Vagina (tissue), 2 donors: ENCODE measurements at regions not wholly inside any gene's neighbourhood (a gene's known extent, or its start where the extent isn't known, plus 50 kb on each side); places are given as distances from the start of the nearest gene placed in this dataset.

Source experiments
- DNase-seq, 2 donors: peaks; one replicate each; pipeline ENCODE4 v3.0.0-alpha.2; 2017; ENCODE audit errors: extremely low spot score in 2 of 2
- H3K27ac ChIP-seq: fragments of 200-600 bp; sonication (generic); one replicate; pipeline ENCODE4 v1.5.1; 2019
- H3K27me3 ChIP-seq: fragments of 200-600 bp; sonication (generic); one replicate; pipeline ENCODE4 v1.5.1; 2019
- H3K36me3 ChIP-seq, 2 donors: fragments of 200-600 bp; sonication (generic); one replicate each; pipeline ENCODE4 v1.5.1; 2017 to 2019
- H3K4me1 ChIP-seq: fragments of 200-600 bp; sonication (generic); one replicate; pipeline ENCODE4 v1.5.1; 2019
- H3K4me3 ChIP-seq, 2 donors: fragments of 200-600 bp; sonication (generic); 1 replicate in 1 of 2; 2 replicates in 1 of 2; pipeline ENCODE4 v1.5.1; 2016 to 2019
- H3K9me3 ChIP-seq: fragments of 200-600 bp; sonication (generic); one replicate; pipeline ENCODE4 v1.5.1; 2019
- CTCF ChIP-seq, 3 experiments: fragments of 450-650 bp in 2 of 3; fragments of 200-600 bp in 1 of 3; sonication (generic) in 1 of 3; IDR thresholded peaks; one replicate each; pipeline ENCODE4 v1.5.1; 2017 to 2019; ENCODE audit warnings: antibody characterized with exemption in 3 of 3, mild to moderate bottlenecking in 2 of 3, moderate library complexity in 2 of 3
- POLR2A ChIP-seq, 2 donors: fragments of 450-650 bp; IDR thresholded peaks; one replicate each; pipeline ENCODE4 v1.6.1; 2017; ENCODE audit warnings: antibody characterized with exemption in 2 of 2, mild to moderate bottlenecking in 2 of 2, moderate library complexity in 2 of 2
- POLR2AphosphoS5 ChIP-seq, 2 donors: sonication (generic); formaldehyde crosslinking; IDR thresholded peaks; one replicate each; pipeline ENCODE4 v1.9.0; 2017; ENCODE audit warnings: antibody characterized with exemption in 2 of 2, mild to moderate bottlenecking in 2 of 2, low read depth in 1 of 2; ENCODE audit not compliant: insufficient read depth in 1 of 2
- intact Hi-C: fragments of 100-400 bp; cut with DNase I; formaldehyde crosslinking; loops from one replicate; pipeline ENCODE4 v1.15.1; 2023

- no peaks in the 10 kb centered on the region for H3K9me3 ChIP-seq
- no peaks in the 10 kb centered on the region for H3K27me3 ChIP-seq
- TF ChIP-seq POLR2A (IDR thresholded peaks at IDR 0.05) (no peak), POLR2AphosphoS5 (IDR thresholded peaks at IDR 0.05; ENCODE audit: insufficient read depth in 1 of 2, low read depth in 1 of 2) (no peak), CTCF (IDR thresholded peaks at IDR 0.05) (no peak)
- no peaks in the 10 kb centered on the region for H3K36me3 ChIP-seq
- no peaks in the 10 kb centered on the region for H3K4me1 ChIP-seq
- no peak for DNase-seq
- no peak overlapping the region for H3K27ac ChIP-seq
- intact Hi-C loops = no loop called here
- H3K4me3 ChIP-seq = no peak overlapping the region
These were observed 423.3 kb downstream of the MZT1 start for GRCh38 chr13:72303941-72304746.

GRCh38 chr13:72296246-72296645 is 429.2 kb upstream of the DACH1 start:
- TF ChIP-seq POLR2AphosphoS5 (IDR thresholded peaks at IDR 0.05; ENCODE audit: insufficient read depth in 1 of 2, low read depth in 1 of 2) = no peak
- TF ChIP-seq POLR2A (IDR thresholded peaks at IDR 0.05) = no peak
- TF ChIP-seq CTCF (IDR thresholded peaks at IDR 0.05) = no peak
- H3K9me3 ChIP-seq = no peaks in the 10 kb centered on the region
- no peaks in the 10 kb centered on the region for H3K4me1 ChIP-seq
- intact Hi-C loops = no loop called here
- H3K27ac ChIP-seq = no peak overlapping the region
- H3K36me3 ChIP-seq = no peaks in the 10 kb centered on the region
- H3K27me3 ChIP-seq = no peaks in the 10 kb centered on the region
- no peak overlapping the region for H3K4me3 ChIP-seq
- no peak for DNase-seq

GRCh38 chr13:72295153-72295552 is 428.1 kb upstream of the DACH1 start:
- no peak overlapping the region for H3K27ac ChIP-seq
- no peak for DNase-seq
- TF ChIP-seq CTCF (IDR thresholded peaks at IDR 0.05) (no peak), POLR2AphosphoS5 (IDR thresholded peaks at IDR 0.05; ENCODE audit: insufficient read depth in 1 of 2, low read depth in 1 of 2) (no peak), POLR2A (IDR thresholded peaks at IDR 0.05) (no peak)
- intact Hi-C loops = no loop called here
- H3K4me1 ChIP-seq = no peaks in the 10 kb centered on the region
- no peak overlapping the region for H3K4me3 ChIP-seq
- H3K36me3 ChIP-seq = no peaks in the 10 kb centered on the region
- H3K27me3 ChIP-seq = no peaks in the 10 kb centered on the region
- H3K9me3 ChIP-seq = no peaks in the 10 kb centered on the region

- intact Hi-C loops = no loop called here
- Histone ChIP-seq H3K4me1 (no peaks in the 10 kb centered on the region), H3K9me3 (no peaks in the 10 kb centered on the region), H3K27ac (no peak overlapping the region), H3K27me3 (no peaks in the 10 kb centered on the region), H3K36me3 (no peaks in the 10 kb centered on the region), H3K4me3 (no peak overlapping the region)
- no peak for DNase-seq
- TF ChIP-seq POLR2A (IDR thresholded peaks at IDR 0.05) (no peak), CTCF (IDR thresholded peaks at IDR 0.05) (no peak), POLR2AphosphoS5 (IDR thresholded peaks at IDR 0.05; ENCODE audit: insufficient read depth in 1 of 2, low read depth in 1 of 2) (no peak)
These were observed 426.2 kb upstream of the DACH1 start for GRCh38 chr13:72293206-72293605.

- H3K27me3 ChIP-seq = no peaks in the 10 kb centered on the region
- H3K9me3 ChIP-seq = no peaks in the 10 kb centered on the region
- H3K4me3 ChIP-seq = no peak overlapping the region
- no peak for DNase-seq
- H3K27ac ChIP-seq = no peak overlapping the region
- no peaks in the 10 kb centered on the region for H3K4me1 ChIP-seq
- no peaks in the 10 kb centered on the region for H3K36me3 ChIP-seq
- TF ChIP-seq POLR2AphosphoS5 (IDR thresholded peaks at IDR 0.05; ENCODE audit: insufficient read depth in 1 of 2, low read depth in 1 of 2) (no peak), POLR2A (IDR thresholded peaks at IDR 0.05) (no peak), CTCF (IDR thresholded peaks at IDR 0.05) (no peak)
- intact Hi-C loops = no loop called here
These were observed 424.1 kb upstream of the DACH1 start for GRCh38 chr13:72290962-72291681.
